HepG2 (cell line): ENCODE measurements at regions not wholly inside any gene's neighbourhood (a gene's known extent, or its start where the extent isn't known, plus 50 kb on each side); places are given as distances from the start of the nearest gene placed in this dataset.

Source experiments
- ATAC-seq: fragments of 200-7000 bp; cut with Tn5 transposase; 3 replicates; pipeline ENCODE4 v1.9.1; 2020; ENCODE audit warnings: mild to moderate bottlenecking, moderate library complexity
- BruUV-seq: library from RNA; stranded (reverse); fragments of 400-500 nt; replicated peaks from 2 replicates; lab custom pipeline; 2021; lab: Mats Ljungman, UMichigan
- CTCF ChIA-PET: fragments of 300-600 bp; formaldehyde crosslinking; extraction: SDS; loops from one replicate; lab custom pipeline; 2021; ENCODE audit warnings: low total read pairs, inconsistent platforms, low intra/inter-chr PET ratio; lab: Yijun Ruan, JAX
- POLR2A ChIA-PET: fragments of 350-600 bp; sonication (Branson Sonifier 250); formaldehyde crosslinking; loops from one replicate; lab custom pipeline; 2020; ENCODE audit warnings: antibody characterized with exemption, inconsistent platforms; lab: Yijun Ruan, JAX
- DNase-seq: peaks from one replicate; pipeline ENCODE4 v3.0.0-alpha.2; 2015; ENCODE audit warnings: low spot score
- FAIRE-seq: peaks from 3 replicates; lab custom pipeline; 2011; peaks lifted over from hg19 to GRCh38; lab: Jason Lieb, UNC
- H2AFZ ChIP-seq: one replicate; pipeline ENCODE4 v1.6.1; 2011; ENCODE audit warnings: low read length, inconsistent platforms
- H3K27ac ChIP-seq: fragments of 300-600 bp; 3 replicates; pipeline ENCODE4 v1.8.0; 2011; ENCODE audit warnings: mixed run types, mild to moderate bottlenecking, mixed read lengths, low read length, inconsistent platforms; ENCODE audit not compliant: insufficient read depth; ENCODE audit errors: extremely low read length
- H3K27me3 ChIP-seq, 2 experiments: fragments of 200-600 bp in 1 of 2; 2 replicates in 1 of 2; 3 replicates in 1 of 2; pipeline versions ENCODE4 v1.6.0 to v1.8.0; 2011; ENCODE audit warnings: low read length in 2 of 2, mild to moderate bottlenecking in 2 of 2, moderate library complexity in 2 of 2, inconsistent platforms in 1 of 2; ENCODE audit not compliant: insufficient read depth in 2 of 2, control insufficient read depth in 1 of 2
- H3K36me3 ChIP-seq, 2 experiments: fragments of 200-600 bp in 1 of 2; replicated peaks in 1 of 2; 2 replicates in 1 of 2; 3 replicates in 1 of 2; pipeline versions ENCODE4 v1.5.1 to v1.8.0; 2011; ENCODE audit warnings: low read length in 2 of 2, inconsistent platforms in 1 of 2; ENCODE audit not compliant: insufficient read depth in 2 of 2, control insufficient read depth in 1 of 2
- H3K4me1 ChIP-seq: 2 replicates; pipeline ENCODE4 v1.5.1; 2012; ENCODE audit warnings: low read length, inconsistent platforms; ENCODE audit not compliant: insufficient read depth
- H3K4me2 ChIP-seq: 2 replicates; pipeline ENCODE4 v1.6.0; 2011; ENCODE audit warnings: low read depth, low read length, inconsistent platforms
- H3K4me3 ChIP-seq, 3 experiments: fragments of 200-600 bp in 1 of 3; sonication (generic), shearing (Covaris generic) in 1 of 3; replicated peaks in 1 of 3; 2 replicates each; pipeline ENCODE4 v1.5.1; 2011 to 2016; ENCODE audit warnings: low read length in 3 of 3, inconsistent platforms in 2 of 3, low read depth in 2 of 3, mild to moderate bottlenecking in 2 of 3, control low read depth in 1 of 3, mixed read lengths in 1 of 3; ENCODE audit not compliant: insufficient read depth in 1 of 3
- H3K79me2 ChIP-seq: one replicate; pipeline ENCODE4 v1.6.1; 2011; ENCODE audit warnings: low read length, inconsistent platforms; ENCODE audit not compliant: insufficient read depth
- H3K9ac ChIP-seq: 2 replicates; pipeline ENCODE4 v1.6.0; 2011; ENCODE audit warnings: mild to moderate bottlenecking, low read depth, low read length, inconsistent platforms; ENCODE audit not compliant: insufficient read depth
- H3K9me3 ChIP-seq: 2 replicates; pipeline ENCODE4 v1.5.1; 2012; ENCODE audit warnings: mild to moderate bottlenecking, low read length
- H4K20me1 ChIP-seq: 2 replicates; pipeline ENCODE4 v1.6.0; 2011; ENCODE audit warnings: inconsistent platforms, mild to moderate bottlenecking, low read length, moderate library complexity; ENCODE audit not compliant: insufficient read depth
- CEBPB ChIP-seq: IDR thresholded peaks from 2 replicates; pipeline ENCODE4 v1.6.1; 2011; ENCODE audit warnings: low read depth, low read length, improper control_type of control experiment, borderline replicate concordance
- FOXC1 ChIP-seq: sonication (generic); formaldehyde crosslinking; IDR thresholded peaks from 2 replicates; pipeline ENCODE4 v1.8.0; 2022; ENCODE audit warnings: mild to moderate bottlenecking, missing genetic modification reagents, borderline replicate concordance
- GABPB1 ChIP-seq: IDR thresholded peaks from 2 replicates; pipeline ENCODE4 v1.6.1; 2016; ENCODE audit warnings: mild to moderate bottlenecking, missing genetic modification reagents, moderate library complexity, missing compliant biosample characterization
- HNF4A ChIP-seq: sonication (generic); formaldehyde crosslinking; IDR thresholded peaks from 2 replicates; pipeline ENCODE4 v1.4.0; 2020; ENCODE audit warnings: missing genetic modification reagents
- MTERF4 ChIP-seq: sonication (generic); formaldehyde crosslinking; IDR thresholded peaks from 2 replicates; pipeline ENCODE4 v1.8.0; 2023; ENCODE audit warnings: mild to moderate bottlenecking, missing genetic modification reagents
- SNAI1 ChIP-seq: sonication (generic); formaldehyde crosslinking; IDR thresholded peaks from 2 replicates; pipeline ENCODE4 v1.5.0; 2020; ENCODE audit warnings: mild to moderate bottlenecking, missing genetic modification reagents, borderline replicate concordance
- STAT5B ChIP-seq: sonication (generic); formaldehyde crosslinking; IDR thresholded peaks from 2 replicates; pipeline ENCODE4 v1.4.0; 2020; ENCODE audit warnings: missing genetic modification reagents
- WIZ ChIP-seq: sonication (generic); formaldehyde crosslinking; IDR thresholded peaks from 2 replicates; pipeline ENCODE4 v1.5.1; 2020; ENCODE audit warnings: mild to moderate bottlenecking, missing genetic modification reagents
- ZNF687 ChIP-seq: sonication (generic); formaldehyde crosslinking; IDR thresholded peaks from 2 replicates; pipeline ENCODE4 v1.5.1; 2020; ENCODE audit warnings: mild to moderate bottlenecking, missing genetic modification reagents, moderate library complexity
- ZNF773 ChIP-seq: sonication (generic); formaldehyde crosslinking; IDR thresholded peaks from 2 replicates; pipeline ENCODE4 v1.4.0; 2020; ENCODE audit warnings: missing genetic modification reagents, borderline replicate concordance
- WGBS: methylation state at CpG from one replicate; pipeline ENCODE4 v1.1.6; 2017; ENCODE audit warnings: low lambda C conversion rate; 5-methylcytosine and 5-hydroxymethylcytosine counted together
- in situ Hi-C: cut with HindIII; loops from 2 replicates; pipeline ENCODE4 v1.10.0; 2017; ENCODE audit warnings: low pct_unique_long_range_greater_than_20kb; ENCODE audit not compliant: extremely low pct_ligation_motif_present
- intact Hi-C: fragments of 100-400 bp; cut with micrococcal nuclease; formaldehyde crosslinking; loops from one replicate; pipeline ENCODE4 v1.10.0; 2022; ENCODE audit not compliant: unreplicated experiment

DNA sequence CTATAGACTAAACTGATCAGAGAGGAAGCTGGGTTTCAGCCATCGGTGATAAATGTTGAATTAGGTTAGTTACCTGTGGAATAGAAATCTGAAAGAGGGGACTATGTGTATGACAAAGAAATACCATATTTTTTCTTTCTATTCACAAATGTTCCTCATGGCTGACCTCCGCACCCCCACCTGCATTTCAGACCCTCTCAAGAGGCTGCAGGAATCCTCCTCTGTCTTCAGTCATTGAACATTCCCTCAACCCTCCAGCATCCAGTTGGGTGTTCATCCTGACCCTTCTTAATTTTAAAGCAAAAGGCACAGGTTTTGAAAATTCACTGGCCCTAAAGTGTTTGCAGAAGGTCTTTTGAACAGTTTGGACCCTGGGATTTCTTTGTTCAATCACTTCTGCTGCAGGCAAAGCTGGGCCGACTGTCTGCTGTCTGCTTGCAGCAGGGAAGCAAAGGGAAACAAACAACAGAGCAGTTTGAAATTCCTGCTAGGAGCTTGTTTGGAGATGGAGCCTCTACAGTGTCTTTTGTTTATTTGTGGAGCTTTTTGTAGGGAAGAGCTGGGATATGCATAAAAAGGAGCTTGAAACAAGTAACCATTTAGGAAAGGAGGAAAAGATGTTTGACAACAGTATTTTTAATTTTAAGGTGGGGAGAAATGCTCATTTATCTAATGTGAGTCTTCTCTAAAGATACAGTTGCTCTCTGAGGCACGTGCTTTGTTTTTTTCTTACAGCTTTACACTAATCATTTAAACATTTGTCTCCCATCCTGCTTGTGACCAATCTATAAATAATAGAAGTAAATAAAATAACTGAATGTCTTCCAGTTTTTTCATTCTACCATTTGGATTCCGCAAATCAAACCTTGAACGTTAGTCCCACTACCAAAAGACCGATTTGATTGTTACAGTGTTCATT, 213.3 kb upstream of the MMADHC start:
- H3K4me3 ChIP-seq, result no peak overlapping the region
- H3K79me2 ChIP-seq, result no peaks in the 10 kb centered on the region
- ChIA-PET CTCF (no interaction called here), POLR2A (no interaction called here)
- ATAC-seq (no peak), FAIRE-seq (no peak), DNase-seq (no peak)
- H3K9me3 ChIP-seq, result no peaks in the 10 kb centered on the region
- no peak overlapping the region for H3K27ac ChIP-seq
- H3K4me1 ChIP-seq, result no peaks in the 10 kb centered on the region
- BruUV-seq, result no TSS peak
- 20% methylated on average over 7 of the region's 7 CpGs for WGBS
- in situ Hi-C loops (no loop called here), intact Hi-C loops (no loop called here)
- no peaks in the 10 kb centered on the region for H4K20me1 ChIP-seq
- no peak overlapping the region for H3K4me2 ChIP-seq
- H3K36me3 ChIP-seq, result no peaks in the 10 kb centered on the region
- H2AFZ ChIP-seq, result no peak overlapping the region
- no peak overlapping the region for H3K9ac ChIP-seq
- no peaks in the 10 kb centered on the region for H3K27me3 ChIP-seq
- TF ChIP-seq FOXC1 (CRISPR knock-in tag) (no peak), STAT5B (CRISPR knock-in tag) (no peak), HNF4A (CRISPR knock-in tag) (no peak), ZNF773 (CRISPR knock-in tag) (no peak), CEBPB (no peak), WIZ (CRISPR knock-in tag) (no peak), ZNF687 (no peak), SNAI1 (no peak), GABPB1 (CRISPR knock-in tag) (no peak), MTERF4 (CRISPR knock-in tag) (no peak)
